Loucy (cell line): ENCODE measurements at regions not wholly inside any gene's neighbourhood (a gene's known extent, or its start where the extent isn't known, plus 50 kb on each side); places are given as distances from the start of the nearest gene placed in this dataset.

ENCODE experiments used
- H2AFZ ChIP-seq: fragments of 200-600 bp; sonication (generic); 2 replicates; pipeline ENCODE4 v1.6.0; 2016; ENCODE audit warnings: antibody characterized with exemption, mild to moderate bottlenecking, low read length, moderate library complexity
- H3F3A ChIP-seq: fragments of 200-600 bp; 2 replicates; pipeline ENCODE4 v1.6.0; 2016; ENCODE audit warnings: antibody characterized with exemption, low read depth, mild to moderate bottlenecking
- H3K27me3 ChIP-seq: fragments of 200-600 bp; sonication (generic); 2 replicates; pipeline ENCODE4 v1.6.1; 2014; ENCODE audit warnings: low read length, mild to moderate bottlenecking; ENCODE audit not compliant: insufficient read depth, poor library complexity, severe bottlenecking
- H3K36me3 ChIP-seq: fragments of 200-600 bp; sonication (generic); 2 replicates; pipeline ENCODE4 v1.6.1; 2016; ENCODE audit warnings: low read length; ENCODE audit not compliant: insufficient read depth
- H3K4me1 ChIP-seq: fragments of 200-600 bp; sonication (generic); 2 replicates; pipeline ENCODE4 v1.5.1; 2014; ENCODE audit warnings: low read length, mild to moderate bottlenecking; ENCODE audit not compliant: insufficient read depth, poor library complexity, severe bottlenecking
- H3K4me2 ChIP-seq: fragments of 200-600 bp; sonication (generic); 2 replicates; pipeline ENCODE4 v1.6.0; 2014; ENCODE audit warnings: antibody characterized with exemption, low read length, low read depth, mild to moderate bottlenecking; ENCODE audit not compliant: poor library complexity, severe bottlenecking
- H3K4me3 ChIP-seq: fragments of 200-600 bp; sonication (generic); 2 replicates; pipeline ENCODE4 v1.5.1; 2014; ENCODE audit warnings: low read length, mild to moderate bottlenecking, mixed read lengths; ENCODE audit not compliant: poor library complexity, severe bottlenecking
- H3K79me2 ChIP-seq: fragments of 200-600 bp; sonication (generic); 2 replicates; pipeline ENCODE4 v1.6.1; 2014; ENCODE audit warnings: low read length; ENCODE audit not compliant: insufficient read depth
- H3K9ac ChIP-seq: fragments of 200-600 bp; sonication (generic); 2 replicates; pipeline ENCODE4 v1.6.0; 2014; ENCODE audit warnings: mild to moderate bottlenecking, low read depth, low read length, moderate library complexity; ENCODE audit not compliant: poor library complexity, severe bottlenecking
- H3K9me2 ChIP-seq: fragments of 200-600 bp; sonication (generic); replicated peaks from 2 replicates; pipeline ENCODE4 v1.6.1; 2016; ENCODE audit warnings: low read depth, low read length, mixed read lengths
- H3K9me3 ChIP-seq: fragments of 200-600 bp; sonication (generic); 2 replicates; pipeline ENCODE4 v1.6.1; 2014; ENCODE audit warnings: mild to moderate bottlenecking, antibody characterized with exemption, low read length, low read depth; ENCODE audit not compliant: insufficient read depth
- H4K20me1 ChIP-seq: fragments of 200-600 bp; sonication (generic); 2 replicates; pipeline ENCODE4 v1.6.0; 2014; ENCODE audit warnings: antibody characterized with exemption, low read length, mild to moderate bottlenecking; ENCODE audit not compliant: insufficient read depth, poor library complexity, severe bottlenecking
- CTCF ChIP-seq: fragments of 200-600 bp; sonication (generic); conservative IDR thresholded peaks from 2 replicates; pipeline ENCODE4 v1.5.1; 2014; ENCODE audit warnings: mild to moderate bottlenecking, antibody characterized with exemption, low read length
- EZH2phosphoT487 ChIP-seq: fragments of 200-600 bp; IDR thresholded peaks from 2 replicates; pipeline ENCODE4 v1.6.1; 2018; ENCODE audit warnings: antibody characterized with exemption, mild to moderate bottlenecking, moderate library complexity, borderline replicate concordance

GRCh38 chr2:40544072-40544471, 92.2 kb upstream of the SLC8A1 start:
- no peaks in the 10 kb centered on the region for H3F3A ChIP-seq
- H3K27me3 ChIP-seq = no peaks in the 10 kb centered on the region
- H2AFZ ChIP-seq = no peak overlapping the region
- no peaks in the 10 kb centered on the region for H3K4me1 ChIP-seq
- no peak overlapping the region for H3K4me3 ChIP-seq
- no peaks in the 10 kb centered on the region for H3K79me2 ChIP-seq
- H3K9me2 ChIP-seq = no peaks in the 10 kb centered on the region
- no peak overlapping the region for H3K4me2 ChIP-seq
- no peaks in the 10 kb centered on the region for H3K36me3 ChIP-seq
- no peaks in the 10 kb centered on the region for H4K20me1 ChIP-seq
- H3K9ac ChIP-seq = no peak overlapping the region
- TF ChIP-seq EZH2phosphoT487 = no peak
- TF ChIP-seq CTCF = no peak
- no peaks in the 10 kb centered on the region for H3K9me3 ChIP-seq

GRCh38 chr2:40545645-40546044, 93.8 kb upstream of the SLC8A1 start:
- Histone ChIP-seq H4K20me1 (no peaks in the 10 kb centered on the region), H3K36me3 (no peaks in the 10 kb centered on the region), H2AFZ (no peak overlapping the region), H3K9ac (no peak overlapping the region), H3K4me3 (no peak overlapping the region), H3K27me3 (no peaks in the 10 kb centered on the region), H3F3A (no peaks in the 10 kb centered on the region), H3K4me2 (no peak overlapping the region), H3K9me2 (no peaks in the 10 kb centered on the region), H3K79me2 (no peaks in the 10 kb centered on the region), H3K9me3 (no peaks in the 10 kb centered on the region), H3K4me1 (no peaks in the 10 kb centered on the region)
- TF ChIP-seq EZH2phosphoT487 (no peak), CTCF (no peak)

GRCh38 chr2:40546439-40547191, 94.7 kb upstream of the SLC8A1 start:
- Histone ChIP-seq H3K36me3 (no peaks in the 10 kb centered on the region), H4K20me1 (no peaks in the 10 kb centered on the region), H3K27me3 (no peaks in the 10 kb centered on the region), H3K9me3 (no peaks in the 10 kb centered on the region), H3K4me3 (no peak overlapping the region), H3K4me1 (no peaks in the 10 kb centered on the region), H3K9me2 (no peaks in the 10 kb centered on the region), H3F3A (no peaks in the 10 kb centered on the region), H3K79me2 (no peaks in the 10 kb centered on the region), H2AFZ (no peak overlapping the region), H3K4me2 (no peak overlapping the region), H3K9ac (no peak overlapping the region)
- no peak for TF ChIP-seq CTCF
- TF ChIP-seq EZH2phosphoT487 = no peak
